ENCODE measurements at regions not wholly inside any gene's neighbourhood (a gene's known extent, or its start where the extent isn't known, plus 50 kb on each side); places are given as distances from the start of the nearest gene placed in this dataset.

- TF ChIP-seq POLR2A (IDR thresholded peaks at IDR 0.05) (no peak), POLR2AphosphoS5 (IDR thresholded peaks at IDR 0.05) (no peak)
These were observed 642.5 kb upstream of the KCND2 start for GRCh38 chr7:119630406-119630969.

All from breast epithelium (tissue), 3 donors.